Muscle of leg (tissue), 3 donors: ENCODE measurements at regions not wholly inside any gene's neighbourhood (a gene's known extent, or its start where the extent isn't known, plus 50 kb on each side); places are given as distances from the start of the nearest gene placed in this dataset.

Source experiments
- DNase-seq: peaks from one replicate; pipeline ENCODE4 v3.0.0; 2013
- H3K27ac ChIP-seq: one replicate; pipeline ENCODE4 v1.5.1; 2013; ENCODE audit warnings: mild to moderate bottlenecking, low read length, control low read depth
- H3K27me3 ChIP-seq: one replicate; pipeline ENCODE4 v1.6.1; 2013; ENCODE audit warnings: low read length; ENCODE audit not compliant: control insufficient read depth, insufficient read depth
- H3K36me3 ChIP-seq: one replicate; pipeline ENCODE4 v1.6.1; 2013; ENCODE audit warnings: low read length; ENCODE audit not compliant: control insufficient read depth, insufficient read depth
- H3K4me1 ChIP-seq: one replicate; pipeline ENCODE4 v1.6.1; 2013; ENCODE audit warnings: low read length; ENCODE audit not compliant: control insufficient read depth, insufficient read depth
- H3K4me3 ChIP-seq: one replicate; pipeline ENCODE4 v1.5.1; 2013; ENCODE audit warnings: low read length, control low read depth
- H3K9me3 ChIP-seq: replicated peaks from 2 replicates; pipeline ENCODE4 v1.6.1; 2013; ENCODE audit warnings: low read depth, low read length; ENCODE audit not compliant: control insufficient read depth
- WGBS: methylation state at CpG from one replicate; pipeline ENCODE4 v1.1.5; 2013; ENCODE audit warnings: missing lambda C conversion rate; ENCODE audit not compliant: insufficient coverage; 5-methylcytosine and 5-hydroxymethylcytosine counted together

GRCh38 chr6:3643921-3644738 is 107.4 kb downstream of the PXDC1 start:
- WGBS, result 100% methylated on average over 1 of the region's 10 CpGs
- no peaks in the 10 kb centered on the region for H3K4me1 ChIP-seq
- peaks cover 2% of the 10 kb centered on the region for H3K27me3 ChIP-seq
- H3K27ac ChIP-seq, result no peak overlapping the region
- no peaks in the 10 kb centered on the region for H3K36me3 ChIP-seq
- no peak for DNase-seq
- H3K4me3 ChIP-seq, result no peak overlapping the region
- H3K9me3 ChIP-seq, result no peaks in the 10 kb centered on the region

GRCh38 chr6:3640868-3641267 is 110.6 kb downstream of the PXDC1 start:
- H3K27ac ChIP-seq, result no peak overlapping the region
- H3K4me3 ChIP-seq, result no peak overlapping the region
- H3K36me3 ChIP-seq, result no peaks in the 10 kb centered on the region
- H3K27me3 ChIP-seq, result peaks cover 2% of the 10 kb centered on the region
- no peaks in the 10 kb centered on the region for H3K4me1 ChIP-seq
- no peak for DNase-seq
- WGBS, result no CpG with 5 or more reads among the region's 2 CpGs
- H3K9me3 ChIP-seq, result no peaks in the 10 kb centered on the region

GRCh38 chr6:3638662-3639061 is 112.9 kb downstream of the PXDC1 start:
- no peaks in the 10 kb centered on the region for H3K4me1 ChIP-seq
- no peak for DNase-seq
- H3K36me3 ChIP-seq, result no peaks in the 10 kb centered on the region
- no peak overlapping the region for H3K4me3 ChIP-seq
- H3K27me3 ChIP-seq, result peaks cover under 1% of the 10 kb centered on the region
- H3K9me3 ChIP-seq, result no peaks in the 10 kb centered on the region
- WGBS, result no CpG with 5 or more reads among the region's 4 CpGs
- no peak overlapping the region for H3K27ac ChIP-seq

GRCh38 chr6:3636060-3636459 is 115.5 kb downstream of the PXDC1 start:
- no peak for DNase-seq
- 100% methylated on average over 1 of the region's 8 CpGs for WGBS
- H3K36me3 ChIP-seq, result no peaks in the 10 kb centered on the region
- H3K27ac ChIP-seq, result no peak overlapping the region
- no peaks in the 10 kb centered on the region for H3K4me1 ChIP-seq
- H3K4me3 ChIP-seq, result no peak overlapping the region
- H3K9me3 ChIP-seq, result no peaks in the 10 kb centered on the region
- no peaks in the 10 kb centered on the region for H3K27me3 ChIP-seq

- no peak overlapping the region for H3K4me3 ChIP-seq
- no peaks in the 10 kb centered on the region for H3K36me3 ChIP-seq
- H3K27ac ChIP-seq, result no peak overlapping the region
- H3K4me1 ChIP-seq, result no peaks in the 10 kb centered on the region
- H3K27me3 ChIP-seq, result no peaks in the 10 kb centered on the region
- H3K9me3 ChIP-seq, result no peaks in the 10 kb centered on the region
- 17% methylated on average over 1 of the region's 4 CpGs for WGBS
- peak; percentile 17 for DNase-seq
These were observed 116.0 kb downstream of the PXDC1 start for GRCh38 chr6:3635482-3635881.

GRCh38 chr6:3634280-3634816 is 117.2 kb downstream of the PXDC1 start:
- 100% methylated on average over 2 of the region's 5 CpGs for WGBS
- Histone ChIP-seq H3K36me3 (no peaks in the 10 kb centered on the region), H3K4me1 (no peaks in the 10 kb centered on the region), H3K27ac (no peak overlapping the region), H3K9me3 (no peaks in the 10 kb centered on the region), H3K27me3 (no peaks in the 10 kb centered on the region), H3K4me3 (no peak overlapping the region)
- no peak for DNase-seq

GRCh38 chr6:3633711-3634110 is 117.8 kb downstream of the PXDC1 start:
- no peak for DNase-seq
- no peaks in the 10 kb centered on the region for H3K9me3 ChIP-seq
- H3K27ac ChIP-seq, result no peak overlapping the region
- H3K27me3 ChIP-seq, result no peaks in the 10 kb centered on the region
- no peaks in the 10 kb centered on the region for H3K4me1 ChIP-seq
- H3K4me3 ChIP-seq, result no peak overlapping the region
- 62% methylated on average over 3 of the region's 5 CpGs for WGBS
- no peaks in the 10 kb centered on the region for H3K36me3 ChIP-seq

- H3K9me3 ChIP-seq, result no peaks in the 10 kb centered on the region
- peaks cover 6% of the 10 kb centered on the region for H3K27me3 ChIP-seq
- H3K4me3 ChIP-seq, result no peak overlapping the region
- 93% methylated on average over 3 of the region's 7 CpGs for WGBS
- H3K27ac ChIP-seq, result no peak overlapping the region
- H3K36me3 ChIP-seq, result no peaks in the 10 kb centered on the region
- no peaks in the 10 kb centered on the region for H3K4me1 ChIP-seq
- no peak for DNase-seq
These were observed 119.6 kb downstream of the PXDC1 start for GRCh38 chr6:3631877-3632276.

GRCh38 chr6:3631186-3631585 is 120.3 kb downstream of the PXDC1 start:
- WGBS, result 92% methylated on average over 2 of the region's 3 CpGs
- Histone ChIP-seq H3K9me3 (no peaks in the 10 kb centered on the region), H3K27me3 (peaks cover 8% of the 10 kb centered on the region), H3K4me3 (no peak overlapping the region), H3K27ac (no peak overlapping the region), H3K4me1 (no peaks in the 10 kb centered on the region), H3K36me3 (no peaks in the 10 kb centered on the region)
- DNase-seq, result no peak

GRCh38 chr6:3630258-3630835 is 121.2 kb downstream of the PXDC1 start:
- DNase-seq, result peak; percentile 34
- no peak overlapping the region for H3K27ac ChIP-seq
- H3K27me3 ChIP-seq, result peaks cover 16% of the 10 kb centered on the region
- no peak overlapping the region for H3K4me3 ChIP-seq
- H3K36me3 ChIP-seq, result no peaks in the 10 kb centered on the region
- H3K4me1 ChIP-seq, result no peaks in the 10 kb centered on the region
- WGBS, result 56% methylated on average over 2 of the region's 4 CpGs
- H3K9me3 ChIP-seq, result no peaks in the 10 kb centered on the region
